ENCODE measurements at regions not wholly inside any gene's neighbourhood (a gene's known extent, or its start where the extent isn't known, plus 50 kb on each side); places are given as distances from the start of the nearest gene placed in this dataset.

GRCh38 chr21:38203229-38203628 lies 53.6 kb upstream of the KCNJ15 start:
- no peak for DNase-seq (ENCODE audit: low read depth)

- no peak for DNase-seq (ENCODE audit: low read depth)
Observed at GRCh38 chr21:38205940-38206339, 50.9 kb upstream of the KCNJ15 start.

DNA sequence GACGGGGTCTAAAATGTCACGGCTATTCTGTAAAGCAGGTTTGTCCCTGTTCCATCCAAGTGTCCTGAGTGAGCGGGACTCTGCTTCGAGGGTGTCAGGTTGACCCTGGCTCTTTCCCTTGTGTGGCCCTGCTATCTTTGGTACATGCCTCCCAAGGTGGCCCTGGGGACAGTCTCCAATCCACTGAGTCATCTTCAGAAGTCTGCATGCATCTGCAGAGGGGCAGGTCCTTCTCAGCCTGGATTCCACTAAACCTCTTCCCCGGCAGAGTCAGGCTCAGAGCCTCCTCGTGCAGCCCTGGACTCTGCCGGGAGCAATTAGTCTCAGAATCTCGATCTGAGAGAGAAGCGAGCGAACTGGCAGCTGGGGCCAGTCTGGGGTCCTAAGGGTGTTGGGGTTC lies 50.1 kb upstream of the KCNJ15 start:
- no peak for DNase-seq (ENCODE audit: low read depth)

Data from stromal cell of bone marrow (primary cell).